ENCODE measurements at regions not wholly inside any gene's neighbourhood (a gene's known extent, or its start where the extent isn't known, plus 50 kb on each side); places are given as distances from the start of the nearest gene placed in this dataset.

DNA sequence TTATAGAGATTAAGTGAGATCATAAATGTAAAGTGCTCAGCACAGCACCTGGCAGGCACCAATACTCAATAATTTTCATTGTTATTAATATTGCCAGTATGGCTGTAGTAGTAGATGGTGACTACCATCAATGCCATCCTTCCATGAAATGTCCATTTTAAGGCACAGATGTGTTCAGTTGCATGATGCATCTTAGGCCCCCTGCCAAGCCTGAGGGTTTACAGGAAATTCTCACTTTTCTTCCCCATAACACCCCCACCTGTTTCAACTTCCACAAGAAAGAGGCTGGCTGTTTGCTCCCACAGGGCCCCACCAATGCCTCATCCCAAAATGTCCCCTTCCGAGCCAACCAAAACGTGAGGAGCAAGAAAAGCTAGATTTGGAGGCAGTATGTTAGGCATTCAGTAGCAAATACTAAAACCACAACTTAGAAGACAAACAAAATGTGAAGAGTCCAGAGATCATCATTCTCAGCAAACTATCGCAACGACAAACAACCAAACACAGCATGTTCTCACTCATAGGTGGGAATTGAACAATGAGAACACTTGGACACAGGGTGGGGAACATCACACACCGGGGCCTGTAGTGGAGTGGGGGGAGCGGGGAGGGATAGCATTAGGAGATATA, 110.6 kb upstream of the NHSL1 start:
- Histone ChIP-seq H3K4me2 (ENCODE audit: low read length) (no peak overlapping the region), H3K9ac (no peak overlapping the region), H3K4me3 (ENCODE audit: low read depth, low read length) (no peak overlapping the region), H3K27ac (no peak overlapping the region), H3K79me2 (no peaks in the 10 kb centered on the region), H3K27me3 (ENCODE audit: control insufficient read depth, insufficient read depth, low read length) (no peaks in the 10 kb centered on the region), H3K36me3 (ENCODE audit: control insufficient read depth, insufficient read depth, low read length) (no peaks in the 10 kb centered on the region), H3K4me1 (no peaks in the 10 kb centered on the region), H3K9me3 (ENCODE audit: control insufficient read depth, low read length) (no peaks in the 10 kb centered on the region), H2AFZ (no peak overlapping the region)
- TF ChIP-seq, protein P1, sequence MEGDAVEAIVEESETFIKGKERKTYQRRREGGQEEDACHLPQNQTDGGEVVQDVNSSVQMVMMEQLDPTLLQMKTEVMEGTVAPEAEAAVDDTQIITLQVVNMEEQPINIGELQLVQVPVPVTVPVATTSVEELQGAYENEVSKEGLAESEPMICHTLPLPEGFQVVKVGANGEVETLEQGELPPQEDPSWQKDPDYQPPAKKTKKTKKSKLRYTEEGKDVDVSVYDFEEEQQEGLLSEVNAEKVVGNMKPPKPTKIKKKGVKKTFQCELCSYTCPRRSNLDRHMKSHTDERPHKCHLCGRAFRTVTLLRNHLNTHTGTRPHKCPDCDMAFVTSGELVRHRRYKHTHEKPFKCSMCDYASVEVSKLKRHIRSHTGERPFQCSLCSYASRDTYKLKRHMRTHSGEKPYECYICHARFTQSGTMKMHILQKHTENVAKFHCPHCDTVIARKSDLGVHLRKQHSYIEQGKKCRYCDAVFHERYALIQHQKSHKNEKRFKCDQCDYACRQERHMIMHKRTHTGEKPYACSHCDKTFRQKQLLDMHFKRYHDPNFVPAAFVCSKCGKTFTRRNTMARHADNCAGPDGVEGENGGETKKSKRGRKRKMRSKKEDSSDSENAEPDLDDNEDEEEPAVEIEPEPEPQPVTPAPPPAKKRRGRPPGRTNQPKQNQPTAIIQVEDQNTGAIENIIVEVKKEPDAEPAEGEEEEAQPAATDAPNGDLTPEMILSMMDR (IDR thresholded peaks at IDR 0.05) = no peak

DNA sequence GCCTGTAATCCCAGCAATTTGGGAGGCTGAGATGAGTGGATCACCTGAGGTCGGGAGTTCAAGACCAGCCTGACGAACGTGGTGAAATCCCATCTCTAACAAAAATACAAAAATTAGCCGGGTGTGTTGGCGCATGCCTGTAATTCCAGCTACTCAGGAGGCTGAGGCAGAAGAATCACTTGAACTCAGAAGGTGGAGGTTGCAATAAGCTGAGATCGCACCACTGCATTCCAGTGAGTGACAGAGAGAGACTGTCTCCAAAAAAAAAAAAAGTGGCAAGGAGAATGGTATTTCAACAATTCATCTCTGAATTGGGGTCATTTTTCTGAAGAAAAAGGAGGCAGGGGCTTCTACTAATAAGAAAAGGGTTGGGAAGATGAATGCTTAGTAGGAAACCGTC, 111.5 kb upstream of the NHSL1 start:
- H3K9me3 ChIP-seq (ENCODE audit: control insufficient read depth, low read length) = no peaks in the 10 kb centered on the region
- H3K9ac ChIP-seq = no peak overlapping the region
- H3K4me2 ChIP-seq (ENCODE audit: low read length) = no peak overlapping the region
- no peaks in the 10 kb centered on the region for H3K27me3 ChIP-seq (ENCODE audit: control insufficient read depth, insufficient read depth, low read length)
- H2AFZ ChIP-seq = no peak overlapping the region
- H3K27ac ChIP-seq = no peak overlapping the region
- no peak overlapping the region for H3K4me3 ChIP-seq (ENCODE audit: low read depth, low read length)
- no peaks in the 10 kb centered on the region for H3K36me3 ChIP-seq (ENCODE audit: control insufficient read depth, insufficient read depth, low read length)
- no peaks in the 10 kb centered on the region for H3K79me2 ChIP-seq
- no peaks in the 10 kb centered on the region for H3K4me1 ChIP-seq
- TF ChIP-seq, protein P1 (IDR thresholded peaks at IDR 0.05) = no peak

DNA sequence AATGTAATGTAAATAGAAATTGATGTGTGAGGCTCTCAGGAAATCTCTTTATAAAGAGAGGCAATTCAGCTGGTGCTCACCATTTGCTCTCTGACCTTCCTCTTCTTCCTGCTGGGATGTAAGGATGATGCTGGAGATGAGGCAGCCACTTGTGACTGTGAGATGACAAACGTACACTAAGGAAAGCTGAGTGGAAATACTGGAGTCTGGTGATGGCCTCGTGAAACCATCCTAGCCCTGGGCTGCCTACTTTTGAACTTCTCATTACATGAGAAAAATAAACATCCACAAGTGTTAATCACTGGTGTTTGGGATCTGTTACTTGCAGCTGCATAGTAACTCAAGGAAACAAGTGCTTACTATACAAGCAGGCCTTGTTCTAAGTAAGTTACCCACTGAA, 114.9 kb upstream of the NHSL1 start:
- no peaks in the 10 kb centered on the region for H3K79me2 ChIP-seq
- TF ChIP-seq, protein P1 (IDR thresholded peaks at IDR 0.05) = no peak
- no peak overlapping the region for H3K9ac ChIP-seq
- H3K4me1 ChIP-seq = no peaks in the 10 kb centered on the region
- no peak overlapping the region for H3K4me2 ChIP-seq (ENCODE audit: low read length)
- no peak overlapping the region for H2AFZ ChIP-seq
- H3K9me3 ChIP-seq (ENCODE audit: control insufficient read depth, low read length) = no peaks in the 10 kb centered on the region
- H3K27me3 ChIP-seq (ENCODE audit: control insufficient read depth, insufficient read depth, low read length) = no peaks in the 10 kb centered on the region
- no peaks in the 10 kb centered on the region for H3K36me3 ChIP-seq (ENCODE audit: control insufficient read depth, insufficient read depth, low read length)
- H3K27ac ChIP-seq = no peak overlapping the region
- no peak overlapping the region for H3K4me3 ChIP-seq (ENCODE audit: low read depth, low read length)

DNA sequence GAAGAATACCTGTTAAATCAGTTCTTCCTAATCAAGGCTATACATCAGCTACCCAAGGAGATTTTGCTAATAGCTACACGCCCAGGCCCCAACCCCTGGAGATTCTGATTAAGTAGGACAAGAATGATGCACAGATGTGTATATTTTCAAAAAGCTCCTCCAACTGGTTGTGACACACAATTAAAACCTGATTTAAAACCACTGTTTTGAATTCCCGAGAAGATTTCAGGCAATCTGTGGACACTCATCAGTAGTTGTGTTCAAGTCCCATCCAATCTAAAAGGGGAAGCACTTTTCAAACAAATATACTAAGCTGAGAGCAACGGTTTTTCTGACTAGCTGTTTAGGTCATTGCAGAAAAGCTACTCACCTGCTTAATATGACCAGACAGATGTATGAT, 118.9 kb upstream of the NHSL1 start:
- H3K79me2 ChIP-seq = no peaks in the 10 kb centered on the region
- H3K9ac ChIP-seq = no peak overlapping the region
- no peak overlapping the region for H3K4me2 ChIP-seq (ENCODE audit: low read length)
- TF ChIP-seq, protein P1 (IDR thresholded peaks at IDR 0.05) = no peak
- H2AFZ ChIP-seq = no peak overlapping the region
- no peaks in the 10 kb centered on the region for H3K4me1 ChIP-seq
- no peak overlapping the region for H3K27ac ChIP-seq
- no peak overlapping the region for H3K4me3 ChIP-seq (ENCODE audit: low read depth, low read length)
- H3K36me3 ChIP-seq (ENCODE audit: control insufficient read depth, insufficient read depth, low read length) = no peaks in the 10 kb centered on the region
- no peaks in the 10 kb centered on the region for H3K27me3 ChIP-seq (ENCODE audit: control insufficient read depth, insufficient read depth, low read length)
- no peaks in the 10 kb centered on the region for H3K9me3 ChIP-seq (ENCODE audit: control insufficient read depth, low read length)

DNA sequence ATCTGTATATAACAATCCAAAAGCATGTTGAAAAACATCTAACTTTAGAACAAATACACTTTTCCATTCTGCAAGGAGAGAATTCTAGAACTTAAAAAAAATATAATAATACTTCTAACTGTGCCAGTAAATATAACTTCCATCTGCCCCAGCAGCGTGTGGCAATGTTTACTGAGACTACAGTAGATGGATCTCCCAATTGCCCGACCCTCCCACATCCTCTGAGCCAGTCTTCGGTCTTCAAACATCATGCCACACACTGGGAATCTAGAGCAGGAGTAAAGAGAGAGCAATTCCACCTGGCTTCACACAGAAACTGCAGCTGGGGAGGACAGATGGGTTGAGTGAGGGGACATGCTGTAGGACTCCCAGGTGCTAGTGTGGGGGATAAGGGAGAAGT, 121.3 kb upstream of the NHSL1 start:
- H3K9ac ChIP-seq = no peak overlapping the region
- no peaks in the 10 kb centered on the region for H3K9me3 ChIP-seq (ENCODE audit: control insufficient read depth, low read length)
- no peak overlapping the region for H2AFZ ChIP-seq
- no peaks in the 10 kb centered on the region for H3K4me1 ChIP-seq
- no peaks in the 10 kb centered on the region for H3K36me3 ChIP-seq (ENCODE audit: control insufficient read depth, insufficient read depth, low read length)
- H3K4me3 ChIP-seq (ENCODE audit: low read depth, low read length) = no peak overlapping the region
- TF ChIP-seq, protein P1 (IDR thresholded peaks at IDR 0.05) = no peak
- H3K27me3 ChIP-seq (ENCODE audit: control insufficient read depth, insufficient read depth, low read length) = no peaks in the 10 kb centered on the region
- no peaks in the 10 kb centered on the region for H3K79me2 ChIP-seq
- no peak overlapping the region for H3K27ac ChIP-seq
- H3K4me2 ChIP-seq (ENCODE audit: low read length) = no peak overlapping the region

All from parathyroid adenoma (tissue), 2 donors.